ENCODE measurements at regions not wholly inside any gene's neighbourhood (a gene's known extent, or its start where the extent isn't known, plus 50 kb on each side); places are given as distances from the start of the nearest gene placed in this dataset.

DNA sequence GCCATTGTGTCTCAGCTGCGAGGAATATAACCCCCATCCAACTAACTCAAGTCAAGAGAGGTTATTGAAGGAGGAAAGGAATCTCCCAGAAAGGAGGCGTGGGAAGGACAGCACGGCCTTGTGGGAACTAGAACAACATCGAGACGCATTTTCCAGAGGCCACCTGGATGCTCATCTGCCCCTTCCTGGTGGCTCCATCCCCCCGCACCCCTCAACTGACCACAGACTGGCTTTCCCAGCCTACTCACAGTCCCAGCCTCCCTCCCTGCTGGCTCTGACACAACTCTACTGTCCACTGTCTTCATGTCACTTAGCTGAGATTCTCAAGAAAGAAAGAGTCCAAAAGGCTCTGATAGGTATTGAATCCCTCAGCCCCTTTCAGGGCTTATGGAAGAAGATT is 66.0 kb upstream of the CLMN start:
- intact Hi-C loops (cut with DNase I) = no loop called here
- TF ChIP-seq POLR2A (IDR thresholded peaks at IDR 0.05; ENCODE audit: low read depth) = no peak
- no peak for TF ChIP-seq EP300 (IDR thresholded peaks at IDR 0.05)
- TF ChIP-seq, protein P1, sequence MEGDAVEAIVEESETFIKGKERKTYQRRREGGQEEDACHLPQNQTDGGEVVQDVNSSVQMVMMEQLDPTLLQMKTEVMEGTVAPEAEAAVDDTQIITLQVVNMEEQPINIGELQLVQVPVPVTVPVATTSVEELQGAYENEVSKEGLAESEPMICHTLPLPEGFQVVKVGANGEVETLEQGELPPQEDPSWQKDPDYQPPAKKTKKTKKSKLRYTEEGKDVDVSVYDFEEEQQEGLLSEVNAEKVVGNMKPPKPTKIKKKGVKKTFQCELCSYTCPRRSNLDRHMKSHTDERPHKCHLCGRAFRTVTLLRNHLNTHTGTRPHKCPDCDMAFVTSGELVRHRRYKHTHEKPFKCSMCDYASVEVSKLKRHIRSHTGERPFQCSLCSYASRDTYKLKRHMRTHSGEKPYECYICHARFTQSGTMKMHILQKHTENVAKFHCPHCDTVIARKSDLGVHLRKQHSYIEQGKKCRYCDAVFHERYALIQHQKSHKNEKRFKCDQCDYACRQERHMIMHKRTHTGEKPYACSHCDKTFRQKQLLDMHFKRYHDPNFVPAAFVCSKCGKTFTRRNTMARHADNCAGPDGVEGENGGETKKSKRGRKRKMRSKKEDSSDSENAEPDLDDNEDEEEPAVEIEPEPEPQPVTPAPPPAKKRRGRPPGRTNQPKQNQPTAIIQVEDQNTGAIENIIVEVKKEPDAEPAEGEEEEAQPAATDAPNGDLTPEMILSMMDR (IDR thresholded peaks at IDR 0.05) = no peak
- TF ChIP-seq POLR2AphosphoS5 (IDR thresholded peaks at IDR 0.05) = no peak
- WGBS = 90% methylated on average over 6 of the region's 6 CpGs

DNA sequence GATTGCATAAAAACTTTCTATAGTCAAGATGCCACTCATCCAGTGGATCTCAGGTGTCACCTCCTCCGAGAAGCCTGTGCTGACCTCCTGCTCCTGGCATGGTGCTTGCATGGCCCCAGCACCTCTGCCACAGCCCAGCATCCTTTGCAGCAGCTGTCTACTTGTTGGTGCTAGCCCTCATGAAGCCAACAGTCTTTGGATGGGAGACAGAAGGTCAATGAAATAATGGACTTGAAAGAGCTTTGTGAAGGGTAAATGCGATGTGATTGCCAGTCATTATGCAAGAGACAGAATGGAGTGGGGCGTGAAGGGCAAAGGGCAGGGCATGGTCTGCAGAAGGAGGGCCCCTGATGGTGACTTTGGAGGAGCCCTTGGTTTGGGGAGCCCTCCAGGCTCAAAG is 63.0 kb upstream of the CLMN start:
- Histone ChIP-seq H3K9me3 (peaks cover 0 to 36% (median 28%) of the 10 kb centered on the region in 4 donors), H3K4me1 (no peaks in the 10 kb centered on the region), H3K27ac (replicated peaks in 1 of 4) (no peak overlapping the region), H3K27me3 (peaks cover 0 to 10% (median 0%) of the 10 kb centered on the region in 4 donors), H3K4me3 (no peak overlapping the region), H3K36me3 (no peaks in the 10 kb centered on the region)
- 91% methylated on average over 3 of the region's 3 CpGs for WGBS
- no peak for DNase-seq (ENCODE audit: extremely low spot score)
- intact Hi-C loops (cut with DNase I) = no loop called here
- no peak for TF ChIP-seq EP300 (IDR thresholded peaks at IDR 0.05)
- TF ChIP-seq POLR2A (IDR thresholded peaks at IDR 0.05; ENCODE audit: low read depth) = no peak
- TF ChIP-seq POLR2AphosphoS5 (IDR thresholded peaks at IDR 0.05) = no peak
- TF ChIP-seq, protein P1 (IDR thresholded peaks at IDR 0.05) = no peak

More for the DNA sequence above, 66.0 kb upstream of the CLMN start:
- H3K27me3 ChIP-seq = peaks cover 0 to 21% (median 0%) of the 10 kb centered on the region in 4 donors
- peaks cover 0 to 14% (median 5%) of the 10 kb centered on the region in 4 donors for H3K9me3 ChIP-seq
- no peaks in the 10 kb centered on the region for H3K36me3 ChIP-seq
- H3K4me3 ChIP-seq = no peak overlapping the region
- peaks cover 0 to 16% (median 6%) of the 10 kb centered on the region in 4 donors for H3K4me1 ChIP-seq
- DNase-seq (ENCODE audit: extremely low spot score) = no peak
- no peak overlapping the region for H3K27ac ChIP-seq (replicated peaks in 1 of 4)

DNA sequence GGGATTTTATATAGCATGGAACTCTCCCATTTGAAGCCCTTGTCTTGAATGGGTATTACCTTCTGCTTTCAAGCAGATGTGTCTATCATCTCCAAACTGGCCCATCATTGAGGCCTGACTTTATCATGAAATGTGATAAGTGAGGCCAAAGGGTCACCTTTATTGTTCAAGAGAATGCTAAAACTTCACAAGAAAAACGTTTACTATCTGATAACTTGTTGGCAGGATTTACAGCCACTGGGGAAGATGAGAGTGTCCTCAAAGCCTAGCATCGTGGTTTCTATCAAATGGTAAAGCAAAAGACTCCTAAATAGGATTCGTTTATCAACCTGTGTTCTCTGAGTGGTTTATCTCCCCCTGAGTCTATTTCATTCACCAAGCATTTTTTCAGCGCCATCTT is 62.0 kb upstream of the CLMN start:
- Histone ChIP-seq H3K4me3 (no peak overlapping the region), H3K4me1 (no peaks in the 10 kb centered on the region), H3K9me3 (peaks cover 0 to 36% (median 28%) of the 10 kb centered on the region in 4 donors), H3K27ac (replicated peaks in 1 of 4) (no peak overlapping the region), H3K27me3 (peaks cover 0 to 6% (median 0%) of the 10 kb centered on the region in 4 donors), H3K36me3 (no peaks in the 10 kb centered on the region)
- intact Hi-C loops (cut with DNase I) = no loop called here
- no peak for DNase-seq (ENCODE audit: extremely low spot score)
- WGBS = 46% methylated on average over 4 of the region's 4 CpGs
- no peak for TF ChIP-seq POLR2A (IDR thresholded peaks at IDR 0.05; ENCODE audit: low read depth)
- no peak for TF ChIP-seq POLR2AphosphoS5 (IDR thresholded peaks at IDR 0.05)
- no peak for TF ChIP-seq EP300 (IDR thresholded peaks at IDR 0.05)

DNA sequence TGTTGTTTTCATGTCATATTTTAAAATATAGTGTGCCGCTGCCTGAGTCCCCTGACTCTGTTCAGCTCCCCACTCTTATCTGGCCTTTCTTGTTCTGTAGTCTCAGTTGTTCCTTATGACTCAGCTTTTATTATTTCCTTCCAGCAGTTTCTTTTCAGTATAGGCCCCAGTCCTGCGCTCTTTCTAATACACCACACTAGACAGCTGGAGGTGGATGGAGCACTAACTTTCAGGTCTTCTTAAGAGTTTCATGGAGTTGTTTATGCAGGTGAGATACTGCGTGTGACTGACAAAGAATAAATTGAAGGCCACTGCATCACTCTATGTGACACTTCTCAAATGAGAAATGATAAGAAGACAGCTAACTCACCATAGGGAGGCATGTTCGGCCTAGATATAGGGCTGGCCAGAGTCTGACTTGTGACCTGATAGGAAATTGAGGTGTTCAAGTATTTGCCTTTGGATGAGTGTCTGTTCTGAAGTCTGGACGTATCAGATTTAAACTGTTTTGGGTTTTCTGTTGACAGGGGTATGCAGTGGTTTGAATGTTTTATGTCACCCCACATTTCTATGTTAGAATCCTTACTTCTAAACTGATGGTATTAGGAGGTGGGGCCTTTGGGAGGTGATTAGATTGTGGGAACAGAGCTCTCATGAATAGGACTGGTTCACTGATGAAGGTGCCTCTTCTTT is 60.8 kb upstream of the CLMN start:
- TF ChIP-seq EP300 (IDR thresholded peaks at IDR 0.05) = no peak
- no peak for TF ChIP-seq POLR2A (IDR thresholded peaks at IDR 0.05; ENCODE audit: low read depth)
- TF ChIP-seq POLR2AphosphoS5 (IDR thresholded peaks at IDR 0.05) = no peak
- TF ChIP-seq, protein P1 (IDR thresholded peaks at IDR 0.05) = no peak
- Histone ChIP-seq H3K27me3 (peaks cover 0 to 9% (median 0%) of the 10 kb centered on the region in 4 donors), H3K4me1 (no peaks in the 10 kb centered on the region), H3K4me3 (no peak overlapping the region), H3K9me3 (peaks cover 0 to 36% (median 28%) of the 10 kb centered on the region in 4 donors), H3K27ac (replicated peaks in 1 of 4) (no peak overlapping the region), H3K36me3 (no peaks in the 10 kb centered on the region)
- 90% methylated on average over 5 of the region's 5 CpGs for WGBS
- DNase-seq (ENCODE audit: extremely low spot score) = no peak
- intact Hi-C loops (cut with DNase I) = no loop called here

DNA sequence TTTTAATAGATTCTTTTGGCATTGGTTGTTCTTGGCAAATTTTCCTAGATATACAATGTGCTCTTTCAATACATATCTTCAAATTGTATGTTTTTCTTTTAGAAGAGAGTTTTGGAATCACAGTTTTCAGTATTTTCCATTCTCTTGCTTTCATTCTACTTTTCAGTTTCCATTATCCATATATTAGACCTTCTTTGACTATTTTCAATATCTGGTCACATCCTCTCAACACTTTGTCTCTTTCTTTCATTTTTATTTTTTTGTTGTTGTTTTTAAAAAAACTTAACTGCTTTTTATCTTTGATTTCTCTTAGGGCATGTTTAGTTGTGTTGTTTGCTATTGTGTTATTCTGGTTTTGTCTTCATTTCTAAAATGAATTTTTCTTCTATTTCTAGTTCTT is 59.9 kb upstream of the CLMN start:
- H3K27ac ChIP-seq (replicated peaks in 1 of 4) = no peak overlapping the region
- peaks cover 0 to 36% (median 28%) of the 10 kb centered on the region in 4 donors for H3K9me3 ChIP-seq
- peaks cover 0 to 5% (median 0%) of the 10 kb centered on the region in 4 donors for H3K27me3 ChIP-seq
- no peak for TF ChIP-seq POLR2AphosphoS5 (IDR thresholded peaks at IDR 0.05)
- TF ChIP-seq, protein P1 (IDR thresholded peaks at IDR 0.05) = no peak
- no peak for TF ChIP-seq POLR2A (IDR thresholded peaks at IDR 0.05; ENCODE audit: low read depth)
- no peak for TF ChIP-seq EP300 (IDR thresholded peaks at IDR 0.05)
- no peaks in the 10 kb centered on the region for H3K4me1 ChIP-seq
- no peaks in the 10 kb centered on the region for H3K36me3 ChIP-seq
- DNase-seq (ENCODE audit: extremely low spot score) = no peak
- no peak overlapping the region for H3K4me3 ChIP-seq
- intact Hi-C loops (cut with DNase I) = no loop called here
